ENCODE measurements at regions not wholly inside any gene's neighbourhood (a gene's known extent, or its start where the extent isn't known, plus 50 kb on each side); places are given as distances from the start of the nearest gene placed in this dataset.

GRCh38 chr5:171573451-171574225, 154.2 kb downstream of the FGF18 start:
- TF ChIP-seq, protein P1, sequence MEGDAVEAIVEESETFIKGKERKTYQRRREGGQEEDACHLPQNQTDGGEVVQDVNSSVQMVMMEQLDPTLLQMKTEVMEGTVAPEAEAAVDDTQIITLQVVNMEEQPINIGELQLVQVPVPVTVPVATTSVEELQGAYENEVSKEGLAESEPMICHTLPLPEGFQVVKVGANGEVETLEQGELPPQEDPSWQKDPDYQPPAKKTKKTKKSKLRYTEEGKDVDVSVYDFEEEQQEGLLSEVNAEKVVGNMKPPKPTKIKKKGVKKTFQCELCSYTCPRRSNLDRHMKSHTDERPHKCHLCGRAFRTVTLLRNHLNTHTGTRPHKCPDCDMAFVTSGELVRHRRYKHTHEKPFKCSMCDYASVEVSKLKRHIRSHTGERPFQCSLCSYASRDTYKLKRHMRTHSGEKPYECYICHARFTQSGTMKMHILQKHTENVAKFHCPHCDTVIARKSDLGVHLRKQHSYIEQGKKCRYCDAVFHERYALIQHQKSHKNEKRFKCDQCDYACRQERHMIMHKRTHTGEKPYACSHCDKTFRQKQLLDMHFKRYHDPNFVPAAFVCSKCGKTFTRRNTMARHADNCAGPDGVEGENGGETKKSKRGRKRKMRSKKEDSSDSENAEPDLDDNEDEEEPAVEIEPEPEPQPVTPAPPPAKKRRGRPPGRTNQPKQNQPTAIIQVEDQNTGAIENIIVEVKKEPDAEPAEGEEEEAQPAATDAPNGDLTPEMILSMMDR (IDR thresholded peaks at IDR 0.05; ENCODE audit: borderline replicate concordance, insufficient read depth, low read depth, low read length): no peak
- no peak overlapping the region for H3K4me3 ChIP-seq (ENCODE audit: low read depth, low read length)

- TF ChIP-seq, protein P1 (IDR thresholded peaks at IDR 0.05; ENCODE audit: borderline replicate concordance, insufficient read depth, low read depth, low read length): no peak
- H3K4me3 ChIP-seq (ENCODE audit: low read depth, low read length): no peak overlapping the region
These were observed 154.9 kb downstream of the FGF18 start for GRCh38 chr5:171574376-171574775.

GRCh38 chr5:171575386-171575785, 155.9 kb downstream of the FGF18 start:
- H3K4me3 ChIP-seq (ENCODE audit: low read depth, low read length): no peak overlapping the region
- TF ChIP-seq, protein P1 (IDR thresholded peaks at IDR 0.05; ENCODE audit: borderline replicate concordance, insufficient read depth, low read depth, low read length): no peak

GRCh38 chr5:171575808-171576207, 156.4 kb downstream of the FGF18 start:
- TF ChIP-seq, protein P1 (IDR thresholded peaks at IDR 0.05; ENCODE audit: borderline replicate concordance, insufficient read depth, low read depth, low read length): no peak
- no peak overlapping the region for H3K4me3 ChIP-seq (ENCODE audit: low read depth, low read length)

DNA sequence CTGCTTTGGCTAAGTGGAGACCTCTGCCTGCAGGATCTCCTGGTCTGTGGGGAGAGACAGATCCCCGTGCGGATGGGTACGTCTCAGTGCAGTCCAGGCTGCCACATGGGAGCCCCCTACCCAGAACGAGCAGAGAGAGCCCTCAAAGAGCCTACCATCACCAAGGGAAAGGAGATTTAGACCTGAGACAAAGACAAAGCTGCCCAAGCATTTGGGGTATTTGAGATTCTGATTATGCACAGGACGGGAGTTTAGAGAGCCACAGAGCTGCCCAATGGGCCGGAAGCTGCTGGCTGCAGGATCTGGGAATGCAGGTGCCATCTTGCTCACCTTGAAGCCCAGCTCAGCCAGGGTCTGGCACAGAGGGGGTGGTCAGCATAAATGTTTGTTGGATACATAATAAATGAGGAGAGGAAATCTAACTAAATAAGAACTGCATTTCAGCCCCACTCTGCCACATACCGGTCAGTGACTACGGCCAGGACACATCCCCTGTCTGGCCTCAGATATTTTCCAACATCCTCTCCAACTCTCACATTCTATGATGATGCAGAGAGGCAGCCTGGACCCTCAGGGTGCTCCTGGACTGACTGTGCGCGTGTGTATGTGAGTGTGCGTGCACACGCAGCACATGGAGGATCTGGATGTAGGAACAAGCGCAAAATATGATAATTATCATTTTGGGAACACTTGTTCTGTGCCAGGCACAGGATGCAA, 157.8 kb downstream of the FGF18 start:
- TF ChIP-seq, protein P1 (IDR thresholded peaks at IDR 0.05; ENCODE audit: borderline replicate concordance, insufficient read depth, low read depth, low read length): no peak
- no peak overlapping the region for H3K4me3 ChIP-seq (ENCODE audit: low read depth, low read length)

- TF ChIP-seq, protein P1 (IDR thresholded peaks at IDR 0.05; ENCODE audit: borderline replicate concordance, insufficient read depth, low read depth, low read length): no peak
- H3K4me3 ChIP-seq (ENCODE audit: low read depth, low read length): no peak overlapping the region
These were observed 158.8 kb downstream of the FGF18 start for GRCh38 chr5:171578049-171578828.

Data from GM12875 (cell line).